Breast epithelium (tissue), 4 donors: ENCODE measurements at regions not wholly inside any gene's neighbourhood (a gene's known extent, or its start where the extent isn't known, plus 50 kb on each side); places are given as distances from the start of the nearest gene placed in this dataset.

ENCODE experiments used
- DNase-seq, 2 donors: peaks; one replicate each; pipeline ENCODE4 v3.0.0-alpha.2; 2019; ENCODE audit warnings: low spot score in 2 of 2
- H3K27ac ChIP-seq, 2 donors: fragments of 200-600 bp; sonication (generic) in 1 of 2; one replicate each; pipeline ENCODE4 v1.5.1; 2016 to 2019; ENCODE audit warnings: mild to moderate bottlenecking in 1 of 2
- H3K27me3 ChIP-seq, 2 donors: fragments of 200-600 bp; sonication (generic) in 1 of 2; one replicate each; pipeline versions ENCODE4 v1.5.1 to v1.6.0; 2017 to 2019; ENCODE audit warnings: control low read depth in 1 of 2, mild to moderate bottlenecking in 1 of 2
- H3K36me3 ChIP-seq: fragments of 200-600 bp; one replicate; pipeline ENCODE4 v1.5.1; 2019
- H3K4me1 ChIP-seq, 2 donors: fragments of 200-600 bp; sonication (generic); one replicate each; pipeline ENCODE4 v1.5.1; 2016 to 2019; ENCODE audit warnings: control low read depth in 1 of 2
- H3K4me3 ChIP-seq, 3 donors: fragments of 200-600 bp; sonication (generic); 1 replicate in 2 of 3; 2 replicates in 1 of 3; pipeline ENCODE4 v1.5.1; 2016 to 2019; ENCODE audit warnings: mild to moderate bottlenecking in 3 of 3, moderate library complexity in 2 of 3
- H3K9me3 ChIP-seq, 2 donors: fragments of 200-600 bp; sonication (generic) in 1 of 2; one replicate each; pipeline ENCODE4 v1.5.1; 2016 to 2019; ENCODE audit warnings: control low read depth in 1 of 2
- POLR2A ChIP-seq: fragments of 450-650 bp; IDR thresholded peaks from one replicate; pipeline ENCODE4 v1.6.1; 2016; ENCODE audit warnings: antibody characterized with exemption, mild to moderate bottlenecking, moderate library complexity
- POLR2AphosphoS5 ChIP-seq, 3 donors: sonication (generic); formaldehyde crosslinking; IDR thresholded peaks; one replicate each; pipeline ENCODE4 v1.6.1; 2017; ENCODE audit warnings: antibody characterized with exemption in 3 of 3
- intact Hi-C: fragments of 100-400 bp; cut with DNase I; formaldehyde crosslinking; loops from one replicate; pipeline ENCODE4 v1.15.1; 2023; ENCODE audit warnings: low total_unique reads
- TF ChIP-seq, protein P1 (sequence below), 3 donors: fragments of 450-650 bp; IDR thresholded peaks; one replicate each; pipeline ENCODE4 v1.5.1; 2016 to 2017; ENCODE audit warnings: antibody characterized with exemption in 3 of 3, mild to moderate bottlenecking in 3 of 3, moderate library complexity in 3 of 3

DNA sequence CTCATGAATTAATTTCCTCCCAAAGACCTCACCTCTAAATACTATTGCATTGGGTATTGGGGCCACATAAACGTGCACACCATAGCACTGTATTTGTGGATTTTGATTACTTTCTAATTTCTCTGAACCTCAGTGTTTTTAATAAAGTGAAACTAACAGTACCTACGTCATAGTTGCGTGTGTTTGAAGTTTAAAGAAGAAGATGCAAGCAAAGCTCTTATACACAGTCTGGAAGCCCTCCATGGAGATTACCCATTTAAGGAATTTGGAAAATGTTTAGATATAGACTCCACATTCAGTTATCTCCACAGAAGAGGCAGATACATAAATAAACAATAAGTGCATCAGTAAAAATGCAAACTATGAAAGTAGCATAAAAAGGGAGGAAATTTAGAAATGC, 581.1 kb upstream of the GBE1 start:
- Histone ChIP-seq H3K4me3 (no peak overlapping the region), H3K9me3 (peaks cover 0 to 3% of the 10 kb centered on the region in 2 donors), H3K4me1 (no peaks in the 10 kb centered on the region), H3K36me3 (no peaks in the 10 kb centered on the region), H3K27ac (no peak overlapping the region), H3K27me3 (no peaks in the 10 kb centered on the region)
- TF ChIP-seq POLR2A (no peak), POLR2AphosphoS5 (IDR thresholded peaks at IDR 0.05) (no peak)
- TF ChIP-seq, protein P1, sequence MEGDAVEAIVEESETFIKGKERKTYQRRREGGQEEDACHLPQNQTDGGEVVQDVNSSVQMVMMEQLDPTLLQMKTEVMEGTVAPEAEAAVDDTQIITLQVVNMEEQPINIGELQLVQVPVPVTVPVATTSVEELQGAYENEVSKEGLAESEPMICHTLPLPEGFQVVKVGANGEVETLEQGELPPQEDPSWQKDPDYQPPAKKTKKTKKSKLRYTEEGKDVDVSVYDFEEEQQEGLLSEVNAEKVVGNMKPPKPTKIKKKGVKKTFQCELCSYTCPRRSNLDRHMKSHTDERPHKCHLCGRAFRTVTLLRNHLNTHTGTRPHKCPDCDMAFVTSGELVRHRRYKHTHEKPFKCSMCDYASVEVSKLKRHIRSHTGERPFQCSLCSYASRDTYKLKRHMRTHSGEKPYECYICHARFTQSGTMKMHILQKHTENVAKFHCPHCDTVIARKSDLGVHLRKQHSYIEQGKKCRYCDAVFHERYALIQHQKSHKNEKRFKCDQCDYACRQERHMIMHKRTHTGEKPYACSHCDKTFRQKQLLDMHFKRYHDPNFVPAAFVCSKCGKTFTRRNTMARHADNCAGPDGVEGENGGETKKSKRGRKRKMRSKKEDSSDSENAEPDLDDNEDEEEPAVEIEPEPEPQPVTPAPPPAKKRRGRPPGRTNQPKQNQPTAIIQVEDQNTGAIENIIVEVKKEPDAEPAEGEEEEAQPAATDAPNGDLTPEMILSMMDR (IDR thresholded peaks at IDR 0.05): no peak
- no peak for DNase-seq
- intact Hi-C loops: no loop called here

DNA sequence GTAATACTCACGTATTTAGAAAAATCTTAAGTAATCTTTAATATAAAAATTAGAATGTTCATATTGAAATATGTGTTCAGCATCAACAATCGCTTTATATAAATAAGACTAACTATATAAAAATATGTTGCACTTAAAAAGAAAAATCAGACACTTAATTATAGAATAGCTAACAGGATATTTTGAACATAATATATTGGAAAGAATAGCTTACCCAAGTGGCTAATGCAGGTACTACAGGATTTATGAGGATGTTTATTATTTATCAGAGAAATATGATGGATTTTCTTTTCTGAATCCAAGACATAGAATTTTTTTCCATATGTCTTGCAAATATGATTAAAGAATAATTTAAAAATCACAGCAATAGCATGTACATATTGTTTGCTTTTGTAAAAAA, 567.9 kb upstream of the GBE1 start:
- Histone ChIP-seq H3K27me3 (no peaks in the 10 kb centered on the region), H3K4me3 (no peak overlapping the region), H3K9me3 (no peaks in the 10 kb centered on the region), H3K36me3 (no peaks in the 10 kb centered on the region), H3K4me1 (no peaks in the 10 kb centered on the region), H3K27ac (no peak overlapping the region)
- intact Hi-C loops: no loop called here
- no peak for TF ChIP-seq POLR2A
- TF ChIP-seq, protein P1 (IDR thresholded peaks at IDR 0.05): peak in 1 of 3 donors; percentile 8
- no peak for DNase-seq

DNA sequence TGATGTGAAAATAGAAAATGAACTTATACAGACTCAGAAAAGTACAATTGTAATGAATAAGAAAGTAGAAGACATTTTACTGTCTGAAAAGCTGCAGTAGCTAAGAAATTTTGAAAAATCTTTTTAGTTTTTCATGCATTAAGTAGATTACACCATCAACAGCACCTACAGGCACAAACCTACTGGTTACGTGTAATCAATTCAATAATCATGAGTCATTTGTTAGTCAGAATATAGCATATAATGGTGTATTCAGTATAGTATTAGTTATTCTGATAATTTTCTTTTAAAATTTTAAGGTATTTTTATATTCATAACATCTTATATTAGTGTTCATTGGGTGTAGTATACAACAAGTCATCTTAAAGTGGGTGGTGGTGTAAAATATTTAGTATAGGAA, 550.5 kb upstream of the GBE1 start:
- Histone ChIP-seq H3K36me3 (no peaks in the 10 kb centered on the region), H3K9me3 (no peaks in the 10 kb centered on the region), H3K4me3 (no peak overlapping the region), H3K4me1 (no peaks in the 10 kb centered on the region), H3K27ac (no peak overlapping the region), H3K27me3 (no peaks in the 10 kb centered on the region)
- intact Hi-C loops: no loop called here
- TF ChIP-seq, protein P1 (IDR thresholded peaks at IDR 0.05): no peak
- TF ChIP-seq POLR2A: no peak
- no peak for TF ChIP-seq POLR2AphosphoS5 (IDR thresholded peaks at IDR 0.05)
- no peak for DNase-seq

DNA sequence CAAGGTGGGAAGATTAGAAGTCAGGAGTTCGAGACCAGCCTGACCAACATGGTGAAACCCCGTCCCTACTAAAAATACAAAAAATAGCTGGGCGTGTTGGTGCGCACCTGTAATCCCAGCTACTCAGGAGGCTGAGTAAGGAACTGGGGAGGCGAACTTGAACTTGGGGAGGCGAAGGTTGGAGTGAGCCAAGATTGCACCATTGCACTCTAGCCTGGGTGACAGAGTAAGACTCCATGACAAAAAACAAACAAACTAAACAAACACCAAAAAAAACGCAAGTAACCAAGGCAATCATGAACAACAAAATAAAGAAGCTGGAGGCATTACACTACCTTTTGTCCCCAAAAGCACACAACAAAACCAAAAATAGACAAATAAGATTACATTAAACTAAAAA, 547.3 kb upstream of the GBE1 start:
- H3K36me3 ChIP-seq: no peaks in the 10 kb centered on the region
- intact Hi-C loops: no loop called here
- no peak overlapping the region for H3K4me3 ChIP-seq
- H3K27ac ChIP-seq: no peak overlapping the region
- TF ChIP-seq, protein P1 (IDR thresholded peaks at IDR 0.05): no peak
- no peak for TF ChIP-seq POLR2AphosphoS5 (IDR thresholded peaks at IDR 0.05)
- no peak for TF ChIP-seq POLR2A
- no peaks in the 10 kb centered on the region for H3K27me3 ChIP-seq
- no peak for DNase-seq
- no peaks in the 10 kb centered on the region for H3K9me3 ChIP-seq
- no peaks in the 10 kb centered on the region for H3K4me1 ChIP-seq

DNA sequence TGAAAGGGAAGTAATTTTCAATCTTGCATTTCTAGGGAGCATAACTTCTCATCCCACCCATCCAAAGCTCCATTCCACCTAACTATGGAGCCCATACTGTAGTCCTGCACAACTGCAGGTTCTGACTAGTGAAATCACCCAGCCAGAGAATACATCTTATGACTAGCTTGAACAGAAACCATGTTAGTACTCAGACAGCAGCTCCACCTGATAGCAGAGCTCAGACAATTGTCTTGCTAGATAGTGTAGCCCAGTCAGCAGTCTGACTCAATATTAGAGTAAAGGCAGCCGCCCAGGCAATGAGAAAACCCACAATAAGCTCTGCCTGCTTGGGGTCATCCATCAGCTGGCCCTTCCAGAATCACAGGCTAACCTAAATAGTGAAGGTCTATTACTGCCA, 544.7 kb upstream of the GBE1 start:
- H3K27ac ChIP-seq: no peak overlapping the region
- no peaks in the 10 kb centered on the region for H3K27me3 ChIP-seq
- no peaks in the 10 kb centered on the region for H3K36me3 ChIP-seq
- DNase-seq: no peak
- no peak overlapping the region for H3K4me3 ChIP-seq
- TF ChIP-seq POLR2AphosphoS5 (IDR thresholded peaks at IDR 0.05) (no peak), POLR2A (no peak)
- TF ChIP-seq, protein P1 (IDR thresholded peaks at IDR 0.05): no peak
- H3K4me1 ChIP-seq: no peaks in the 10 kb centered on the region
- H3K9me3 ChIP-seq: no peaks in the 10 kb centered on the region
- intact Hi-C loops: no loop called here
